ENCODE measurements at regions not wholly inside any gene's neighbourhood (a gene's known extent, or its start where the extent isn't known, plus 50 kb on each side); places are given as distances from the start of the nearest gene placed in this dataset.

DNA sequence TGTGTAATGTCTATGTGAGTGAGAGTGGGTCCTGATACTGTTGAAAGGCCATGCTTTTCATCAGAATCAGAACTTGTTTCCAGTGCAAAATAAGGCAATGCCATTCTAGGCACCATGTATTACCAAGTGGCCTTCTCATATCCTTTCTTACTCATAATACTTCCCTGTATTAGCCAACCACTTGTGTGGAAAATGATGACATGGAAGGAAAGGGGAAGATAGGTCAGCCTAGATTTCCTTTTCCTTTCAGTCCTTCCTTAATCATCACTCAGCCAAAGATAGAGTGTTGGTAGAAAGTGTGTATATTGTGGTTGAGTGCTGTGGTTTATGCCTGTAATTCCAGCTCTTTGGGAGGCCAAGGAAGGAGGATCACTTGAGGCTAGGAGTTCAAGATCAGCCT is 158.6 kb upstream of the PREP start:
- Histone ChIP-seq H3K4me2 (replicated peaks; ENCODE audit: low read depth, low read length, poor library complexity, severe bottlenecking) (no peak overlapping the region), H3K27ac (ENCODE audit: low read length in 2 of 2) (no peak overlapping the region), H3K27me3 (replicated peaks in 1 of 4; ENCODE audit: control extremely low read depth in 1 of 4, control insufficient read depth in 3 of 4, insufficient read depth in 4 of 4, low read length in 3 of 4) (peaks cover 0 to 4% (median 0%) of the 10 kb centered on the region in 4 experiments), H3K4me3 (ENCODE audit: control extremely low read depth in 1 of 5, extremely low read depth in 1 of 5, insufficient read depth in 1 of 5, low read depth in 2 of 5, low read length in 4 of 5) (no peak overlapping the region), H3K4me1 (ENCODE audit: control insufficient read depth in 2 of 2, insufficient read depth in 2 of 2, low read length in 2 of 2) (no peaks in the 10 kb centered on the region), H4K20me1 (ENCODE audit: control insufficient read depth, insufficient read depth, low read length, poor library complexity, severe bottlenecking) (no peaks in the 10 kb centered on the region), H3K9ac (ENCODE audit: low read length) (no peak overlapping the region), H3K36me3 (replicated peaks in 1 of 2; ENCODE audit: control extremely low read depth in 1 of 2, control insufficient read depth in 1 of 2, extremely low read depth in 1 of 2, insufficient read depth in 2 of 2, low read length in 1 of 2) (no peaks in the 10 kb centered on the region), H3K79me2 (ENCODE audit: control insufficient read depth, insufficient read depth, low read length) (no peaks in the 10 kb centered on the region), H3K9me3 (ENCODE audit: control extremely low read depth in 1 of 3, control insufficient read depth in 2 of 3, insufficient read depth in 1 of 3, low read length in 2 of 3) (peaks cover 0 to 2% (median 0%) of the 10 kb centered on the region in 3 donors), H2AFZ (ENCODE audit: insufficient read depth, low read depth, low read length, poor library complexity, severe bottlenecking) (no peak overlapping the region)
- H3K27ac Mint-ChIP-seq = no peak overlapping the region
- H3K4me1 Mint-ChIP-seq = no peaks in the 10 kb centered on the region
- peaks cover 33% of the 10 kb centered on the region for H3K27me3 Mint-ChIP-seq
- peaks cover 4% of the 10 kb centered on the region for H3K9me3 Mint-ChIP-seq (ENCODE audit: insufficient read depth)
- intact Hi-C loops (cut with micrococcal nuclease) = no loop called here
- CTCF ChIA-PET = no interaction called here
- POLR2A ChIA-PET = no interaction called here
- DNase-seq = no peak
- no peak overlapping the region for H3K4me3 Mint-ChIP-seq
- TF ChIP-seq, protein P1, sequence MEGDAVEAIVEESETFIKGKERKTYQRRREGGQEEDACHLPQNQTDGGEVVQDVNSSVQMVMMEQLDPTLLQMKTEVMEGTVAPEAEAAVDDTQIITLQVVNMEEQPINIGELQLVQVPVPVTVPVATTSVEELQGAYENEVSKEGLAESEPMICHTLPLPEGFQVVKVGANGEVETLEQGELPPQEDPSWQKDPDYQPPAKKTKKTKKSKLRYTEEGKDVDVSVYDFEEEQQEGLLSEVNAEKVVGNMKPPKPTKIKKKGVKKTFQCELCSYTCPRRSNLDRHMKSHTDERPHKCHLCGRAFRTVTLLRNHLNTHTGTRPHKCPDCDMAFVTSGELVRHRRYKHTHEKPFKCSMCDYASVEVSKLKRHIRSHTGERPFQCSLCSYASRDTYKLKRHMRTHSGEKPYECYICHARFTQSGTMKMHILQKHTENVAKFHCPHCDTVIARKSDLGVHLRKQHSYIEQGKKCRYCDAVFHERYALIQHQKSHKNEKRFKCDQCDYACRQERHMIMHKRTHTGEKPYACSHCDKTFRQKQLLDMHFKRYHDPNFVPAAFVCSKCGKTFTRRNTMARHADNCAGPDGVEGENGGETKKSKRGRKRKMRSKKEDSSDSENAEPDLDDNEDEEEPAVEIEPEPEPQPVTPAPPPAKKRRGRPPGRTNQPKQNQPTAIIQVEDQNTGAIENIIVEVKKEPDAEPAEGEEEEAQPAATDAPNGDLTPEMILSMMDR (IDR thresholded peaks at IDR 0.05) = no peak
- TF ChIP-seq EZH2 (IDR thresholded peaks at IDR 0.05; ENCODE audit: borderline replicate concordance, insufficient read depth, low read depth, low read length, poor library complexity, severe bottlenecking) = no peak
- ATAC-seq (ENCODE audit: low read depth) = no peak

- Histone ChIP-seq H3K9me3 (ENCODE audit: control extremely low read depth in 1 of 3, control insufficient read depth in 2 of 3, insufficient read depth in 1 of 3, low read length in 2 of 3) (peaks cover 0 to 2% (median 0%) of the 10 kb centered on the region in 3 donors), H3K4me3 (ENCODE audit: control extremely low read depth in 1 of 5, extremely low read depth in 1 of 5, insufficient read depth in 1 of 5, low read depth in 2 of 5, low read length in 4 of 5) (no peak overlapping the region), H4K20me1 (ENCODE audit: control insufficient read depth, insufficient read depth, low read length, poor library complexity, severe bottlenecking) (no peaks in the 10 kb centered on the region), H2AFZ (ENCODE audit: insufficient read depth, low read depth, low read length, poor library complexity, severe bottlenecking) (no peak overlapping the region), H3K79me2 (ENCODE audit: control insufficient read depth, insufficient read depth, low read length) (no peaks in the 10 kb centered on the region), H3K4me2 (replicated peaks; ENCODE audit: low read depth, low read length, poor library complexity, severe bottlenecking) (no peak overlapping the region), H3K4me1 (ENCODE audit: control insufficient read depth in 2 of 2, insufficient read depth in 2 of 2, low read length in 2 of 2) (no peaks in the 10 kb centered on the region), H3K27ac (ENCODE audit: low read length in 2 of 2) (no peak overlapping the region), H3K27me3 (replicated peaks in 1 of 4; ENCODE audit: control extremely low read depth in 1 of 4, control insufficient read depth in 3 of 4, insufficient read depth in 4 of 4, low read length in 3 of 4) (peaks cover 0 to 2% (median 0%) of the 10 kb centered on the region in 4 experiments), H3K9ac (ENCODE audit: low read length) (no peak overlapping the region), H3K36me3 (replicated peaks in 1 of 2; ENCODE audit: control extremely low read depth in 1 of 2, control insufficient read depth in 1 of 2, extremely low read depth in 1 of 2, insufficient read depth in 2 of 2, low read length in 1 of 2) (no peaks in the 10 kb centered on the region)
- peaks cover 35% of the 10 kb centered on the region for H3K27me3 Mint-ChIP-seq
- 82% methylated on average over 1 of the region's 2 CpGs for WGBS (ENCODE audit: insufficient coverage)
- no peak for TF ChIP-seq EZH2 (IDR thresholded peaks at IDR 0.05; ENCODE audit: borderline replicate concordance, insufficient read depth, low read depth, low read length, poor library complexity, severe bottlenecking)
- TF ChIP-seq, protein P1 (IDR thresholded peaks at IDR 0.05) = no peak
- intact Hi-C loops (cut with micrococcal nuclease) = no loop called here
- H3K27ac Mint-ChIP-seq = no peak overlapping the region
- H3K4me1 Mint-ChIP-seq = no peaks in the 10 kb centered on the region
- H3K4me3 Mint-ChIP-seq = no peak overlapping the region
- no peak for ATAC-seq (ENCODE audit: low read depth)
- H3K9me3 Mint-ChIP-seq (ENCODE audit: insufficient read depth) = peaks cover 4% of the 10 kb centered on the region
- ChIA-PET CTCF (no interaction called here), POLR2A (no interaction called here)
- DNase-seq = no peak
Observed at GRCh38 chr6:105560611-105561066, 157.8 kb upstream of the PREP start.
